ENCODE measurements at regions not wholly inside any gene's neighbourhood (a gene's known extent, or its start where the extent isn't known, plus 50 kb on each side); places are given as distances from the start of the nearest gene placed in this dataset.

DNA sequence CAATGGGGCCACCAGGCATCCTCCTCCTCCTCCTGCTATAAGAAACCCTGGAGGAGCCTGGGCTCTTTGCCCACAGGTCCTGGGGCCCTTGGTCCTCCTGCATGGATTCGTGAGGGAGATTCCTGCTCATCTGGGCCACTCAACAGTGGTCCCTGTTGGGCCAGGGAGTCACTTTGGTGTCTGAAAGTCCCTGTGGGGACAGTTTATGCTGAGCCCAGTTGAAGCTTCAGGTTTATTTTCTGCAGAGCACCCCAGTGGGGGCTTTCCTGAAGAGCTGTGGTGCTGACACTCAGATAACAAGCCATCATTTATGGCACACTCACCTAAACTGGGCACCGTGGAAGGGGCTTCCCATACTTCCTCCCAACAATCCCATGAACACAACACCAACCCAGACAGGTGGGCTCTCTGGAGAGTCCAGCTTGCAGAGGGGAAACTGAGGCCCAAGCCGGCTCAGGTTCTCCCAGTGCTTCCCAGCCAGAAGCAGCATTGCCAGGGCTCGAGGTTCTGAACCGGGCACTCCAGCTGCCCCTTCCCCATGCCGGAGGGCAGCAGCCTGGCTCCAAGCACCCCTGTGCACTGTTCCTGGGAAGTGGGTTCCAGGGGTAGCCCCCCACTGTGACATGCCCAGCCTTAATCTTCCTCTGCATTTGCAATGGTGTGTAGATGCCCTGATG lies 91.3 kb downstream of the MYEOV start:
- H2BK5ac ChIP-seq (ENCODE audit: low read depth, low read length, poor library complexity, severe bottlenecking), result no peak overlapping the region
- H4K91ac ChIP-seq (ENCODE audit: insufficient read depth, low read depth, low read length), result no peak overlapping the region
- H2AK5ac ChIP-seq (ENCODE audit: low read depth, low read length), result 0 out of 2 replicates have a peak overlapping the region, but pooled peaks have one; percentile 12
- H4K5ac ChIP-seq (ENCODE audit: low read depth, low read length), result no peak overlapping the region
- no peak for TF ChIP-seq MXI1 (IDR thresholded peaks at IDR 0.05; ENCODE audit: borderline replicate concordance, low read depth, low read length)
- no peak for TF ChIP-seq CEBPB (IDR thresholded peaks at IDR 0.05; ENCODE audit: low read depth, low read length)
- TF ChIP-seq RFX5 (IDR thresholded peaks at IDR 0.05; ENCODE audit: low read depth, low read length), result no peak
- TF ChIP-seq SMC3 (IDR thresholded peaks at IDR 0.05; ENCODE audit: low read depth, low read length), result no peak
- no peak for TF ChIP-seq POLR2A (IDR thresholded peaks at IDR 0.05; ENCODE audit: low read depth, low read length)
- TF ChIP-seq CHD1 (IDR thresholded peaks at IDR 0.05; ENCODE audit: low read depth, low read length), result no peak
- TF ChIP-seq, protein P1, sequence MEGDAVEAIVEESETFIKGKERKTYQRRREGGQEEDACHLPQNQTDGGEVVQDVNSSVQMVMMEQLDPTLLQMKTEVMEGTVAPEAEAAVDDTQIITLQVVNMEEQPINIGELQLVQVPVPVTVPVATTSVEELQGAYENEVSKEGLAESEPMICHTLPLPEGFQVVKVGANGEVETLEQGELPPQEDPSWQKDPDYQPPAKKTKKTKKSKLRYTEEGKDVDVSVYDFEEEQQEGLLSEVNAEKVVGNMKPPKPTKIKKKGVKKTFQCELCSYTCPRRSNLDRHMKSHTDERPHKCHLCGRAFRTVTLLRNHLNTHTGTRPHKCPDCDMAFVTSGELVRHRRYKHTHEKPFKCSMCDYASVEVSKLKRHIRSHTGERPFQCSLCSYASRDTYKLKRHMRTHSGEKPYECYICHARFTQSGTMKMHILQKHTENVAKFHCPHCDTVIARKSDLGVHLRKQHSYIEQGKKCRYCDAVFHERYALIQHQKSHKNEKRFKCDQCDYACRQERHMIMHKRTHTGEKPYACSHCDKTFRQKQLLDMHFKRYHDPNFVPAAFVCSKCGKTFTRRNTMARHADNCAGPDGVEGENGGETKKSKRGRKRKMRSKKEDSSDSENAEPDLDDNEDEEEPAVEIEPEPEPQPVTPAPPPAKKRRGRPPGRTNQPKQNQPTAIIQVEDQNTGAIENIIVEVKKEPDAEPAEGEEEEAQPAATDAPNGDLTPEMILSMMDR (conservative IDR thresholded peaks at IDR 0.05; ENCODE audit: low read depth, low read length), result no peak
- TF ChIP-seq RCOR1 (IDR thresholded peaks at IDR 0.05; ENCODE audit: insufficient replicate concordance, low read length), result no peak
- no peak for TF ChIP-seq MAZ (IDR thresholded peaks at IDR 0.05; ENCODE audit: borderline replicate concordance, low read depth, low read length)
- TF ChIP-seq RAD21 (IDR thresholded peaks at IDR 0.05; ENCODE audit: low read length), result no peak
- no peak for TF ChIP-seq BHLHE40 (IDR thresholded peaks at IDR 0.05; ENCODE audit: low read depth, low read length)
- TF ChIP-seq FOS (IDR thresholded peaks at IDR 0.05; ENCODE audit: low read depth, low read length), result no peak
- TF ChIP-seq, protein P2, sequence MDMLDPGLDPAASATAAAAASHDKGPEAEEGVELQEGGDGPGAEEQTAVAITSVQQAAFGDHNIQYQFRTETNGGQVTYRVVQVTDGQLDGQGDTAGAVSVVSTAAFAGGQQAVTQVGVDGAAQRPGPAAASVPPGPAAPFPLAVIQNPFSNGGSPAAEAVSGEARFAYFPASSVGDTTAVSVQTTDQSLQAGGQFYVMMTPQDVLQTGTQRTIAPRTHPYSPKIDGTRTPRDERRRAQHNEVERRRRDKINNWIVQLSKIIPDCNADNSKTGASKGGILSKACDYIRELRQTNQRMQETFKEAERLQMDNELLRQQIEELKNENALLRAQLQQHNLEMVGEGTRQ (IDR thresholded peaks at IDR 0.05; ENCODE audit: low read depth, low read length), result no peak
- no peak for TF ChIP-seq MAFK (IDR thresholded peaks at IDR 0.05; ENCODE audit: low read depth, low read length)
- TF ChIP-seq, protein P3, sequence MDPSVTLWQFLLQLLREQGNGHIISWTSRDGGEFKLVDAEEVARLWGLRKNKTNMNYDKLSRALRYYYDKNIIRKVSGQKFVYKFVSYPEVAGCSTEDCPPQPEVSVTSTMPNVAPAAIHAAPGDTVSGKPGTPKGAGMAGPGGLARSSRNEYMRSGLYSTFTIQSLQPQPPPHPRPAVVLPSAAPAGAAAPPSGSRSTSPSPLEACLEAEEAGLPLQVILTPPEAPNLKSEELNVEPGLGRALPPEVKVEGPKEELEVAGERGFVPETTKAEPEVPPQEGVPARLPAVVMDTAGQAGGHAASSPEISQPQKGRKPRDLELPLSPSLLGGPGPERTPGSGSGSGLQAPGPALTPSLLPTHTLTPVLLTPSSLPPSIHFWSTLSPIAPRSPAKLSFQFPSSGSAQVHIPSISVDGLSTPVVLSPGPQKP (IDR thresholded peaks at IDR 0.05; ENCODE audit: borderline replicate concordance, low read depth, low read length), result no peak
- no peak for TF ChIP-seq NFE2L2 (IDR thresholded peaks at IDR 0.05; ENCODE audit: low read depth, low read length)
- DNase-seq (no peak), ATAC-seq (ENCODE audit: low read depth) (no peak)
- no peaks in the 10 kb centered on the region for H3K9me1 ChIP-seq (ENCODE audit: insufficient read depth, low read length)
- dilution Hi-C loops (cut with HindIII; ENCODE audit: low sequenced_read_pairs, unreplicated experiment) (no loop called here), intact Hi-C loops (cut with micrococcal nuclease) (no loop called here), in situ Hi-C loops (cut with MboI; ENCODE audit: low sequenced_read_pairs) (no loop called here)
- H2BK15ac ChIP-seq (ENCODE audit: low read depth, low read length), result no peak overlapping the region
- peaks cover under 1% of the 10 kb centered on the region; the same call in 1 of the 2 replicates for H3K27me3 ChIP-seq (ENCODE audit: control insufficient read depth, insufficient read depth, low read length)
- CTCF ChIA-PET, result no interaction called here
- no peak overlapping the region for H2BK120ac ChIP-seq (ENCODE audit: low read depth, low read length)
- H3K36me3 ChIP-seq (ENCODE audit: control insufficient read depth, insufficient read depth, low read length), result no peaks in the 10 kb centered on the region
- WGBS, 2 experiments (ENCODE audit: extremely low coverage in 2 of 2, insufficient read length in 1 of 2), result 60% methylated on average over 1 of the region's 6 CpGs; no CpG with 5 or more reads in 1 of the 2 experiments
- H3K79me1 ChIP-seq (ENCODE audit: low read depth in 1 of 2, low read length in 2 of 2), result no peaks in the 10 kb centered on the region
- no peak overlapping the region for H3K4me3 ChIP-seq (ENCODE audit: insufficient read depth, low read depth, low read length)
- H3K23ac ChIP-seq (ENCODE audit: low read depth, low read length), result no peak overlapping the region
- H3K9ac ChIP-seq (ENCODE audit: low read depth, low read length), result no peak overlapping the region
- no peak overlapping the region for H2BK20ac ChIP-seq (ENCODE audit: low read depth, low read length)
- peaks cover 11% of the 10 kb centered on the region for H3K9me3 ChIP-seq (ENCODE audit: control insufficient read depth, insufficient read depth, low read length)
- H3K18ac ChIP-seq (ENCODE audit: low read depth, low read length), result no peak overlapping the region
- no peak overlapping the region for H3K56ac ChIP-seq (ENCODE audit: extremely low read depth, insufficient read depth, low read length)
- no TSS peak for BruUV-seq (replicated peaks)
- H3K27ac ChIP-seq (ENCODE audit: insufficient read depth, low read length), result no peak overlapping the region
- POLR2A ChIA-PET (ENCODE audit: unreplicated experiment), result no interaction called here
- H3K14ac ChIP-seq (replicated peaks; ENCODE audit: low read depth, low read length), result no peak overlapping the region
- no peak overlapping the region for H3K4ac ChIP-seq (ENCODE audit: low read depth, low read length)
- no peak overlapping the region for H3K4me2 ChIP-seq (ENCODE audit: low read depth, low read length)
- H4K20me1 ChIP-seq (ENCODE audit: insufficient read depth, low read length), result no peaks in the 10 kb centered on the region
- H4K8ac ChIP-seq (ENCODE audit: low read depth in 2 of 2, low read length in 2 of 2), result no peak overlapping the region
- H3K4me1 ChIP-seq (ENCODE audit: control insufficient read depth, insufficient read depth, low read length), result 0 out of 2 replicates have a peak, but pooled peaks cover 2% of the 10 kb centered on the region
- H2AFZ ChIP-seq (replicated peaks; ENCODE audit: low read length, poor library complexity), result no peak overlapping the region
- H2AK9ac ChIP-seq (replicated peaks; ENCODE audit: low read depth, low read length, poor library complexity), result no peak overlapping the region

Data from IMR-90 (cell line).